CD14-positive monocyte (primary cell): ENCODE measurements at regions not wholly inside any gene's neighbourhood (a gene's known extent, or its start where the extent isn't known, plus 50 kb on each side); places are given as distances from the start of the nearest gene placed in this dataset.

Source experiments
- DNase-seq, 3 donors: peaks; one replicate each; pipeline ENCODE4 v3.0.0-alpha.2; 2011 to 2022
- H2AFZ ChIP-seq: 2 replicates; pipeline ENCODE4 v1.6.0; 2012; ENCODE audit warnings: mild to moderate bottlenecking, low read depth, low read length, inconsistent platforms; ENCODE audit not compliant: insufficient read depth, poor library complexity, severe bottlenecking
- H3K27ac ChIP-seq, 2 donors: 1 replicate in 1 of 2; 2 replicates in 1 of 2; pipeline ENCODE4 v1.5.1; 2012 to 2013; ENCODE audit warnings: low read length in 2 of 2, control low read depth in 1 of 2, inconsistent platforms in 1 of 2, low read depth in 1 of 2, mild to moderate bottlenecking in 1 of 2
- H3K27me3 ChIP-seq, 2 donors: one replicate each; pipeline versions ENCODE4 v1.6.0 to v1.6.1; 2011 to 2013; ENCODE audit warnings: low read length in 2 of 2; ENCODE audit not compliant: control insufficient read depth in 2 of 2, insufficient read depth in 2 of 2
- H3K36me3 ChIP-seq, 2 donors: replicated peaks in 1 of 2; 1 replicate in 1 of 2; 2 replicates in 1 of 2; pipeline versions ENCODE4 v1.5.1 to v1.6.1; 2012 to 2013; ENCODE audit warnings: low read length in 2 of 2, control low read depth in 1 of 2, inconsistent platforms in 1 of 2, mild to moderate bottlenecking in 1 of 2; ENCODE audit not compliant: insufficient read depth in 2 of 2, control insufficient read depth in 1 of 2
- H3K4me1 ChIP-seq, 2 donors: 1 replicate in 1 of 2; 2 replicates in 1 of 2; pipeline versions ENCODE4 v1.5.1 to v1.6.1; 2012 to 2013; ENCODE audit warnings: low read length in 2 of 2, control low read depth in 1 of 2, inconsistent platforms in 1 of 2, mild to moderate bottlenecking in 1 of 2, moderate library complexity in 1 of 2; ENCODE audit not compliant: insufficient read depth in 2 of 2, control insufficient read depth in 1 of 2
- H3K4me2 ChIP-seq: replicated peaks from 2 replicates; pipeline ENCODE3; 2012; ENCODE audit warnings: low read length, moderate library complexity, mild to moderate bottlenecking; ENCODE audit not compliant: poor library complexity, severe bottlenecking; ENCODE audit errors: extremely low read depth
- H3K4me3 ChIP-seq, 3 experiments: fragments of 200-600 bp in 1 of 3; sonication (generic) in 1 of 3; replicated peaks in 1 of 3; 1 replicate in 2 of 3; 2 replicates in 1 of 3; pipeline ENCODE4 v1.5.1; 2011 to 2013; ENCODE audit warnings: low read length in 3 of 3, mild to moderate bottlenecking in 3 of 3, control low read depth in 2 of 3, low read depth in 2 of 3, inconsistent platforms in 1 of 3, moderate library complexity in 1 of 3
- H3K79me2 ChIP-seq: 2 replicates; pipeline ENCODE4 v1.6.0; 2012; ENCODE audit warnings: mild to moderate bottlenecking, control low read depth, inconsistent platforms, low read length, moderate library complexity; ENCODE audit not compliant: insufficient read depth
- H3K9ac ChIP-seq: 2 replicates; pipeline ENCODE4 v1.6.0; 2017; ENCODE audit warnings: low read length, mild to moderate bottlenecking; ENCODE audit not compliant: insufficient read depth, poor library complexity, severe bottlenecking
- H3K9me3 ChIP-seq, 2 donors: replicated peaks in 1 of 2; 1 replicate in 1 of 2; 2 replicates in 1 of 2; pipeline versions ENCODE4 v1.5.1 to v1.6.1; 2012 to 2013; ENCODE audit warnings: low read length in 2 of 2, control low read depth in 1 of 2; ENCODE audit not compliant: control insufficient read depth in 1 of 2, insufficient read depth in 1 of 2
- H4K20me1 ChIP-seq: 2 replicates; pipeline ENCODE4 v1.6.0; 2012; ENCODE audit warnings: mild to moderate bottlenecking, low read length, control low read depth, moderate library complexity; ENCODE audit not compliant: insufficient read depth
- H3K27ac Mint-ChIP-seq, 7 donors: one replicate each; pipeline ENCODE4 v1.8.0; 2020; ENCODE audit warnings: mild to moderate bottlenecking in 7 of 7, mixed read lengths in 7 of 7, moderate library complexity in 6 of 7, inconsistent platforms in 2 of 7
- H3K27me3 Mint-ChIP-seq, 3 donors: one replicate each; pipeline ENCODE4 v1.8.0; 2021 to 2022; ENCODE audit warnings: low read depth in 3 of 3, mild to moderate bottlenecking in 3 of 3, mixed read lengths in 3 of 3, moderate library complexity in 3 of 3, inconsistent platforms in 1 of 3
- H3K36me3 Mint-ChIP-seq, 2 donors: one replicate each; pipeline ENCODE4 v1.8.0; 2020; ENCODE audit warnings: mixed read lengths in 2 of 2, inconsistent platforms in 1 of 2, mild to moderate bottlenecking in 1 of 2
- H3K4me1 Mint-ChIP-seq: one replicate; pipeline ENCODE4 v1.8.0; 2020; ENCODE audit warnings: mild to moderate bottlenecking, mixed read lengths
- H3K4me3 Mint-ChIP-seq, 2 donors: one replicate each; pipeline ENCODE4 v1.8.0; 2020; ENCODE audit warnings: mild to moderate bottlenecking in 2 of 2, mixed read lengths in 2 of 2, moderate library complexity in 1 of 2
- H3K9me3 Mint-ChIP-seq, 7 donors: one replicate each; pipeline ENCODE4 v1.8.0; 2020 to 2022; ENCODE audit warnings: mixed read lengths in 7 of 7, mild to moderate bottlenecking in 6 of 7, moderate library complexity in 6 of 7, inconsistent platforms in 2 of 7
- CTCF ChIP-seq: fragments of 200-600 bp; IDR thresholded peaks from one replicate; pipeline ENCODE4 v1.8.0; 2022; ENCODE audit warnings: antibody characterized with exemption, mild to moderate bottlenecking
- WGBS: methylation state at CpG from one replicate; pipeline ENCODE4 v1.1.5; 2013; ENCODE audit warnings: missing lambda C conversion rate; ENCODE audit not compliant: insufficient coverage; 5-methylcytosine and 5-hydroxymethylcytosine counted together
- intact Hi-C, 2 donors: fragments of 100-400 bp; cut with micrococcal nuclease; formaldehyde crosslinking; loops; one replicate each; pipeline versions ENCODE4 v1.15.0 to v1.15.1; 2023

- H3K79me2 ChIP-seq: no peaks in the 10 kb centered on the region
- H3K4me2 ChIP-seq: no peak overlapping the region
- no peak overlapping the region for H3K4me3 ChIP-seq
- intact Hi-C loops: no loop called here
- Mint-ChIP-seq H3K27ac (no peak overlapping the region), H3K4me3 (no peak overlapping the region), H3K27me3 (no peaks in the 10 kb centered on the region), H3K9me3 (peaks cover 0 to 7% (median 0%) of the 10 kb centered on the region in 7 donors), H3K36me3 (no peaks in the 10 kb centered on the region), H3K4me1 (no peaks in the 10 kb centered on the region)
- peaks cover 0 to 5% of the 10 kb centered on the region in 2 donors for H3K9me3 ChIP-seq
- H3K9ac ChIP-seq: no peak overlapping the region
- no peaks in the 10 kb centered on the region for H4K20me1 ChIP-seq
- H3K27me3 ChIP-seq: no peaks in the 10 kb centered on the region
- no peak for DNase-seq
- TF ChIP-seq CTCF: no peak
- H3K4me1 ChIP-seq: no peaks in the 10 kb centered on the region
- H3K27ac ChIP-seq: no peak overlapping the region
- H2AFZ ChIP-seq: no peak overlapping the region
- no peaks in the 10 kb centered on the region for H3K36me3 ChIP-seq
- WGBS: no CpG with 5 or more reads among the region's 2 CpGs
These were observed 2249.1 kb downstream of the NCAM2 start for GRCh38 chr21:23247334-23247733.

- peaks cover 0 to 7% (median 0%) of the 10 kb centered on the region in 7 donors for H3K9me3 Mint-ChIP-seq
- H3K4me1 Mint-ChIP-seq: no peaks in the 10 kb centered on the region
- no peak overlapping the region for H2AFZ ChIP-seq
- no peak overlapping the region for H3K27ac Mint-ChIP-seq
- no peaks in the 10 kb centered on the region for H3K36me3 Mint-ChIP-seq
- H3K79me2 ChIP-seq: no peaks in the 10 kb centered on the region
- no peak for TF ChIP-seq CTCF
- no peaks in the 10 kb centered on the region for H3K36me3 ChIP-seq
- no peaks in the 10 kb centered on the region for H3K4me1 ChIP-seq
- WGBS: no CpG with 5 or more reads among the region's 2 CpGs
- H3K27me3 Mint-ChIP-seq: no peaks in the 10 kb centered on the region
- H3K27me3 ChIP-seq: no peaks in the 10 kb centered on the region
- no peak overlapping the region for H3K4me3 ChIP-seq
- H3K27ac ChIP-seq: no peak overlapping the region
- no peaks in the 10 kb centered on the region for H4K20me1 ChIP-seq
- peaks cover 0 to 5% of the 10 kb centered on the region in 2 donors for H3K9me3 ChIP-seq
- no peak overlapping the region for H3K9ac ChIP-seq
- intact Hi-C loops: no loop called here
- no peak overlapping the region for H3K4me2 ChIP-seq
- no peak for DNase-seq
- no peak overlapping the region for H3K4me3 Mint-ChIP-seq
These were observed 2247.0 kb downstream of the NCAM2 start for GRCh38 chr21:23245255-23245654.
